GM23338 (cell line): ENCODE measurements at regions not wholly inside any gene's neighbourhood (a gene's known extent, or its start where the extent isn't known, plus 50 kb on each side); places are given as distances from the start of the nearest gene placed in this dataset.
"Not testable (repeated sequence)": the region's sequence is repeated elsewhere in the genome, so short reads cannot be mapped to it uniquely, and the experiment has no call there.

Source experiments
- ATAC-seq: fragments of 200-7000 bp; cut with Tn5 transposase; 3 replicates; pipeline ENCODE4 v1.9.1; 2020
- DNase-seq: peaks from one replicate; pipeline ENCODE4 v3.0.0-alpha.2; 2015; ENCODE audit warnings: low spot score
- H2AFZ ChIP-seq: fragments of 200-600 bp; sonication (generic); 2 replicates; pipeline ENCODE4 v1.8.0; 2016; ENCODE audit warnings: antibody characterized with exemption, mild to moderate bottlenecking, moderate library complexity
- H3F3A ChIP-seq: fragments of 200-600 bp; sonication (generic); replicated peaks from 2 replicates; pipeline ENCODE4 v1.8.0; 2017; ENCODE audit warnings: antibody characterized with exemption, mixed run types, low read depth
- H3K27ac ChIP-seq: fragments of 200-600 bp; sonication (generic); 2 replicates; pipeline ENCODE4 v1.6.1; 2016; ENCODE audit warnings: low read depth
- H3K27me3 ChIP-seq: fragments of 200-600 bp; sonication (generic); 2 replicates; pipeline ENCODE4 v1.8.0; 2016; ENCODE audit warnings: mild to moderate bottlenecking, mixed run types, moderate library complexity; ENCODE audit not compliant: insufficient read depth
- H3K36me3 ChIP-seq: fragments of 200-600 bp; sonication (generic); 2 replicates; pipeline ENCODE4 v1.8.0; 2016; ENCODE audit warnings: mild to moderate bottlenecking; ENCODE audit not compliant: insufficient read depth
- H3K4me1 ChIP-seq: fragments of 200-600 bp; sonication (generic); 2 replicates; pipeline ENCODE4 v1.8.0; 2016; ENCODE audit warnings: mild to moderate bottlenecking, moderate library complexity; ENCODE audit not compliant: insufficient read depth
- H3K4me2 ChIP-seq: fragments of 200-600 bp; sonication (generic); 2 replicates; pipeline ENCODE4 v1.7.1; 2017; ENCODE audit warnings: mixed run types
- H3K4me3 ChIP-seq: fragments of 200-600 bp; sonication (generic); 2 replicates; pipeline ENCODE4 v1.6.1; 2016; ENCODE audit warnings: mixed run types
- H3K79me2 ChIP-seq: fragments of 200-600 bp; sonication (generic); replicated peaks from 2 replicates; pipeline ENCODE4 v1.8.0; 2017; ENCODE audit warnings: mild to moderate bottlenecking; ENCODE audit not compliant: insufficient read depth
- H3K9me2 ChIP-seq: fragments of 200-600 bp; sonication (generic); 2 replicates; pipeline ENCODE4 v1.8.0; 2017; ENCODE audit not compliant: insufficient read depth
- H4K20me1 ChIP-seq: fragments of 200-600 bp; sonication (generic); replicated peaks from 2 replicates; pipeline ENCODE4 v1.8.0; 2017; ENCODE audit warnings: mild to moderate bottlenecking; ENCODE audit not compliant: insufficient read depth
- H3K27ac Mint-ChIP-seq: 2 replicates; pipeline ENCODE4 v1.8.0; 2020; ENCODE audit warnings: inconsistent platforms, mild to moderate bottlenecking, moderate library complexity, mixed read lengths
- H3K27me3 Mint-ChIP-seq: 3 replicates; pipeline ENCODE4 v1.8.0; 2022; ENCODE audit warnings: low read depth, mild to moderate bottlenecking, moderate library complexity, mixed read lengths, inconsistent platforms; ENCODE audit not compliant: insufficient read depth, poor library complexity
- H3K36me3 Mint-ChIP-seq: 3 replicates; pipeline ENCODE4 v1.8.0; 2021; ENCODE audit warnings: low read depth, mild to moderate bottlenecking, inconsistent platforms, moderate library complexity, mixed read lengths
- H3K4me1 Mint-ChIP-seq: 3 replicates; pipeline ENCODE4 v1.8.0; 2020; ENCODE audit warnings: mild to moderate bottlenecking, inconsistent platforms, mixed read lengths
- H3K4me3 Mint-ChIP-seq: 3 replicates; pipeline ENCODE4 v1.8.0; 2021; ENCODE audit warnings: moderate library complexity, mild to moderate bottlenecking, inconsistent platforms, mixed read lengths
- H3K9me3 Mint-ChIP-seq: 3 replicates; pipeline ENCODE4 v1.8.0; 2020; ENCODE audit warnings: moderate library complexity, mild to moderate bottlenecking, inconsistent platforms, mixed read lengths
- EZH2 ChIP-seq: fragments of 200-600 bp; sonication (generic); IDR thresholded peaks from one replicate; pipeline ENCODE4 v1.8.0; 2017; ENCODE audit warnings: antibody characterized with exemption, mild to moderate bottlenecking, low read depth; ENCODE audit not compliant: unreplicated experiment
- EZH2phosphoT487 ChIP-seq: fragments of 200-600 bp; sonication (generic); IDR thresholded peaks from one replicate; pipeline ENCODE4 v1.8.1; 2018; ENCODE audit warnings: antibody characterized with exemption; ENCODE audit not compliant: unreplicated experiment
- JUNB ChIP-seq: IDR thresholded peaks from one replicate; pipeline ENCODE4 v1.6.1; 2016; ENCODE audit warnings: antibody characterized with exemption; ENCODE audit not compliant: unreplicated experiment
- NANOG ChIP-seq: IDR thresholded peaks from 2 replicates; pipeline ENCODE4 v1.6.1; 2016; ENCODE audit warnings: antibody characterized with exemption, borderline replicate concordance
- POLR2AphosphoS5 ChIP-seq: IDR thresholded peaks from 2 replicates; pipeline ENCODE4 v1.6.1; 2016; ENCODE audit warnings: antibody characterized with exemption, low read depth
- ZNF114 ChIP-seq: fragments of 250-450 bp; sonication (Bioruptor Pico); IDR thresholded peaks from 2 replicates; pipeline ENCODE4 v1.5.0; 2020; ENCODE audit warnings: mild to moderate bottlenecking, moderate library complexity
- ZNF331 ChIP-seq: fragments of 250-450 bp; sonication (Bioruptor Pico); IDR thresholded peaks from 2 replicates; pipeline ENCODE4 v1.5.0; 2020; ENCODE audit warnings: low read depth, mild to moderate bottlenecking, moderate library complexity
- TF ChIP-seq, protein P1 (sequence below): fragments of 250-450 bp; sonication (Bioruptor Pico); IDR thresholded peaks from 2 replicates; pipeline ENCODE4 v1.5.0; 2020; ENCODE audit warnings: mild to moderate bottlenecking, moderate library complexity
- TF ChIP-seq, protein P2 (sequence below), 2 experiments: fragments of 200-600 bp in 1 of 2; sonication (generic) in 1 of 2; conservative IDR thresholded peaks; 2 replicates each; pipeline versions ENCODE4 v1.5.1 to v1.6.1; 2016 to 2017; ENCODE audit warnings: antibody characterized with exemption in 2 of 2, low read depth in 2 of 2, mild to moderate bottlenecking in 2 of 2, moderate library complexity in 1 of 2

- H3K27me3 Mint-ChIP-seq, H3K36me3 ChIP-seq, H3K27ac ChIP-seq: not testable (repeated sequence)
Observed at GRCh38 chr7:152946616-152947015, 187.1 kb downstream of the ACTR3B start.

GRCh38 chr7:152947686-152948085 lies 188.1 kb downstream of the ACTR3B start:
- Histone ChIP-seq H4K20me1 (no peaks in the 10 kb centered on the region), H3K36me3 (no peaks in the 10 kb centered on the region), H3K9me2 (peaks cover 6% of the 10 kb centered on the region; the same call in 1 of the 2 replicates), H2AFZ (no peak overlapping the region), H3K4me2 (no peak overlapping the region), H3K27ac (no peak overlapping the region), H3K27me3 (no peaks in the 10 kb centered on the region), H3F3A (no peaks in the 10 kb centered on the region), H3K79me2 (no peaks in the 10 kb centered on the region), H3K4me3 (no peak overlapping the region), H3K4me1 (no peaks in the 10 kb centered on the region)
- peaks cover 5% of the 10 kb centered on the region; the same call in 2 of the 3 replicates for H3K36me3 Mint-ChIP-seq
- no peak overlapping the region for H3K27ac Mint-ChIP-seq
- H3K4me1 Mint-ChIP-seq: no peaks in the 10 kb centered on the region
- H3K9me3 Mint-ChIP-seq: peaks cover 6% of the 10 kb centered on the region; the same call in 2 of the 3 replicates
- TF ChIP-seq ZNF114 (CRISPR knock-in tag) (no peak), ZNF331 (CRISPR knock-in tag) (no peak), EZH2 (no peak), NANOG (no peak), JUNB (no peak), POLR2AphosphoS5 (no peak), EZH2phosphoT487 (no peak)
- TF ChIP-seq, protein P1, sequence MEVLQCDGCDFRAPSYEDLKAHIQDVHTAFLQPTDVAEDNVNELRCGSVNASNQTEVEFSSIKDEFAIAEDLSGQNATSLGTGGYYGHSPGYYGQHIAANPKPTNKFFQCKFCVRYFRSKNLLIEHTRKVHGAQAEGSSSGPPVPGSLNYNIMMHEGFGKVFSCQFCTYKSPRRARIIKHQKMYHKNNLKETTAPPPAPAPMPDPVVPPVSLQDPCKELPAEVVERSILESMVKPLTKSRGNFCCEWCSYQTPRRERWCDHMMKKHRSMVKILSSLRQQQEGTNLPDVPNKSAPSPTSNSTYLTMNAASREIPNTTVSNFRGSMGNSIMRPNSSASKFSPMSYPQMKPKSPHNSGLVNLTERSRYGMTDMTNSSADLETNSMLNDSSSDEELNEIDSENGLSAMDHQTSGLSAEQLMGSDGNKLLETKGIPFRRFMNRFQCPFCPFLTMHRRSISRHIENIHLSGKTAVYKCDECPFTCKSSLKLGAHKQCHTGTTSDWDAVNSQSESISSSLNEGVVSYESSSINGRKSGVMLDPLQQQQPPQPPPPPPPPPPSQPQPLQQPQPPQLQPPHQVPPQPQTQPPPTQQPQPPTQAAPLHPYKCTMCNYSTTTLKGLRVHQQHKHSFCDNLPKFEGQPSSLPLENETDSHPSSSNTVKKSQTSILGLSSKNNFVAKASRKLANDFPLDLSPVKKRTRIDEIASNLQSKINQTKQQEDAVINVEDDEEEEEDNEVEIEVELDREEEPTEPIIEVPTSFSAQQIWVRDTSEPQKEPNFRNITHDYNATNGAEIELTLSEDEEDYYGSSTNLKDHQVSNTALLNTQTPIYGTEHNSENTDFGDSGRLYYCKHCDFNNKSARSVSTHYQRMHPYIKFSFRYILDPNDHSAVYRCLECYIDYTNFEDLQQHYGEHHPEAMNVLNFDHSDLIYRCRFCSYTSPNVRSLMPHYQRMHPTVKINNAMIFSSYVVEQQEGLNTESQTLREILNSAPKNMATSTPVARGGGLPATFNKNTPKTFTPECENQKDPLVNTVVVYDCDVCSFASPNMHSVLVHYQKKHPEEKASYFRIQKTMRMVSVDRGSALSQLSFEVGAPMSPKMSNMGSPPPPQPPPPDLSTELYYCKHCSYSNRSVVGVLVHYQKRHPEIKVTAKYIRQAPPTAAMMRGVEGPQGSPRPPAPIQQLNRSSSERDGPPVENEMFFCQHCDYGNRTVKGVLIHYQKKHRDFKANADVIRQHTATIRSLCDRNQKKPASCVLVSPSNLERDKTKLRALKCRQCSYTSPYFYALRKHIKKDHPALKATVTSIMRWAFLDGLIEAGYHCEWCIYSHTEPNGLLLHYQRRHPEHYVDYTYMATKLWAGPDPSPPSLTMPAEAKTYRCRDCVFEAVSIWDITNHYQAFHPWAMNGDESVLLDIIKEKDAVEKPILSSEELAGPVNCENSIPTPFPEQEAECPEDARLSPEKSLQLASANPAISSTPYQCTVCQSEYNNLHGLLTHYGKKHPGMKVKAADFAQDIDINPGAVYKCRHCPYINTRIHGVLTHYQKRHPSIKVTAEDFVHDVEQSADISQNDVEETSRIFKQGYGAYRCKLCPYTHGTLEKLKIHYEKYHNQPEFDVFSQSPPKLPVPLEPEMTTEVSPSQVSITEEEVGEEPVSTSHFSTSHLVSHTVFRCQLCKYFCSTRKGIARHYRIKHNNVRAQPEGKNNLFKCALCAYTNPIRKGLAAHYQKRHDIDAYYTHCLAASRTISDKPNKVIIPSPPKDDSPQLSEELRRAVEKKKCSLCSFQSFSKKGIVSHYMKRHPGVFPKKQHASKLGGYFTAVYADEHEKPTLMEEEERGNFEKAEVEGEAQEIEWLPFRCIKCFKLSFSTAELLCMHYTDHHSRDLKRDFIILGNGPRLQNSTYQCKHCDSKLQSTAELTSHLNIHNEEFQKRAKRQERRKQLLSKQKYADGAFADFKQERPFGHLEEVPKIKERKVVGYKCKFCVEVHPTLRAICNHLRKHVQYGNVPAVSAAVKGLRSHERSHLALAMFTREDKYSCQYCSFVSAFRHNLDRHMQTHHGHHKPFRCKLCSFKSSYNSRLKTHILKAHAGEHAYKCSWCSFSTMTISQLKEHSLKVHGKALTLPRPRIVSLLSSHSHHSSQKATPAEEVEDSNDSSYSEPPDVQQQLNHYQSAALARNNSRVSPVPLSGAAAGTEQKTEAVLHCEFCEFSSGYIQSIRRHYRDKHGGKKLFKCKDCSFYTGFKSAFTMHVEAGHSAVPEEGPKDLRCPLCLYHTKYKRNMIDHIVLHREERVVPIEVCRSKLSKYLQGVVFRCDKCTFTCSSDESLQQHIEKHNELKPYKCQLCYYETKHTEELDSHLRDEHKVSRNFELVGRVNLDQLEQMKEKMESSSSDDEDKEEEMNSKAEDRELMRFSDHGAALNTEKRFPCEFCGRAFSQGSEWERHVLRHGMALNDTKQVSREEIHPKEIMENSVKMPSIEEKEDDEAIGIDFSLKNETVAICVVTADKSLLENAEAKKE (CRISPR knock-in tag): no peak
- no peak for ATAC-seq
- H3K4me3 Mint-ChIP-seq: no peak overlapping the region
- peaks cover 3% of the 10 kb centered on the region for H3K27me3 Mint-ChIP-seq
- DNase-seq: no peak

More at GRCh38 chr7:152946616-152947015, 187.1 kb downstream of the ACTR3B start:
- DNase-seq, H3K4me3 Mint-ChIP-seq, H3K4me2 ChIP-seq, H4K20me1 ChIP-seq, H3F3A ChIP-seq, H3K4me3 ChIP-seq, H3K4me1 ChIP-seq, H3K27me3 ChIP-seq, H3K9me2 ChIP-seq, H3K27ac Mint-ChIP-seq, H3K79me2 ChIP-seq, H2AFZ ChIP-seq, H3K36me3 Mint-ChIP-seq, H3K4me1 Mint-ChIP-seq, H3K9me3 Mint-ChIP-seq, ATAC-seq: not testable (repeated sequence)
- TF ChIP-seq, protein P2, sequence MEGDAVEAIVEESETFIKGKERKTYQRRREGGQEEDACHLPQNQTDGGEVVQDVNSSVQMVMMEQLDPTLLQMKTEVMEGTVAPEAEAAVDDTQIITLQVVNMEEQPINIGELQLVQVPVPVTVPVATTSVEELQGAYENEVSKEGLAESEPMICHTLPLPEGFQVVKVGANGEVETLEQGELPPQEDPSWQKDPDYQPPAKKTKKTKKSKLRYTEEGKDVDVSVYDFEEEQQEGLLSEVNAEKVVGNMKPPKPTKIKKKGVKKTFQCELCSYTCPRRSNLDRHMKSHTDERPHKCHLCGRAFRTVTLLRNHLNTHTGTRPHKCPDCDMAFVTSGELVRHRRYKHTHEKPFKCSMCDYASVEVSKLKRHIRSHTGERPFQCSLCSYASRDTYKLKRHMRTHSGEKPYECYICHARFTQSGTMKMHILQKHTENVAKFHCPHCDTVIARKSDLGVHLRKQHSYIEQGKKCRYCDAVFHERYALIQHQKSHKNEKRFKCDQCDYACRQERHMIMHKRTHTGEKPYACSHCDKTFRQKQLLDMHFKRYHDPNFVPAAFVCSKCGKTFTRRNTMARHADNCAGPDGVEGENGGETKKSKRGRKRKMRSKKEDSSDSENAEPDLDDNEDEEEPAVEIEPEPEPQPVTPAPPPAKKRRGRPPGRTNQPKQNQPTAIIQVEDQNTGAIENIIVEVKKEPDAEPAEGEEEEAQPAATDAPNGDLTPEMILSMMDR (conservative IDR thresholded peaks at IDR 0.05; ENCODE audit: low read depth in 2 of 2): 0 out of 4 replicates have a peak, but pooled peaks of 1 of the 2 experiments have one; percentile 4
